ENCODE measurements at regions not wholly inside any gene's neighbourhood (a gene's known extent, or its start where the extent isn't known, plus 50 kb on each side); places are given as distances from the start of the nearest gene placed in this dataset.

- DNase-seq: no peak
These were observed 230.5 kb downstream of the IDS start for GRCh38 chrX:149274516-149275105.

GRCh38 chrX:149272690-149273463 is 232.2 kb downstream of the IDS start:
- DNase-seq: no peak

GRCh38 chrX:149267878-149268813 is 237.0 kb downstream of the IDS start:
- no peak for DNase-seq

- DNase-seq: no peak
These were observed 243.0 kb downstream of the IDS start for GRCh38 chrX:149262086-149262485.

GRCh38 chrX:149259241-149259640 is 245.9 kb downstream of the IDS start:
- no peak for DNase-seq

- no peak for DNase-seq
These were observed 249.2 kb downstream of the IDS start for GRCh38 chrX:149255860-149256259.

- no peak for DNase-seq
These were observed 257.0 kb downstream of the IDS start for GRCh38 chrX:149248073-149248625.

GRCh38 chrX:149230689-149231088 is 274.4 kb downstream of the IDS start:
- DNase-seq: no peak

GRCh38 chrX:149223854-149224253 is 281.3 kb downstream of the IDS start:
- no peak for DNase-seq

GRCh38 chrX:149222040-149222439 is 283.1 kb downstream of the IDS start:
- DNase-seq: no peak

- no peak for DNase-seq
These were observed 283.9 kb downstream of the IDS start for GRCh38 chrX:149221230-149221629.

- no peak for DNase-seq
These were observed 291.8 kb downstream of the IDS start for GRCh38 chrX:149213264-149213663.

- no peak for DNase-seq
These were observed 296.8 kb downstream of the IDS start for GRCh38 chrX:149208307-149208706.

- DNase-seq: no peak
These were observed 297.6 kb downstream of the IDS start for GRCh38 chrX:149207518-149207917.

GRCh38 chrX:149205937-149206336 is 299.2 kb downstream of the IDS start:
- no peak for DNase-seq

GRCh38 chrX:149205081-149205480 is 300.0 kb downstream of the IDS start:
- DNase-seq: no peak

- no peak for DNase-seq
These were observed 305.4 kb downstream of the IDS start for GRCh38 chrX:149199734-149200133.

GRCh38 chrX:149198980-149199732 is 305.9 kb downstream of the IDS start:
- DNase-seq: no peak

GRCh38 chrX:149185087-149185486 is 320.0 kb downstream of the IDS start:
- DNase-seq: no peak

- DNase-seq: no peak
These were observed 343.5 kb downstream of the IDS start for GRCh38 chrX:149161435-149162088.

- DNase-seq: no peak
These were observed 347.1 kb downstream of the IDS start for GRCh38 chrX:149157976-149158375.

- no peak for DNase-seq
These were observed 352.2 kb downstream of the IDS start for GRCh38 chrX:149152941-149153340.
